ENCODE measurements at regions not wholly inside any gene's neighbourhood (a gene's known extent, or its start where the extent isn't known, plus 50 kb on each side); places are given as distances from the start of the nearest gene placed in this dataset.

DNA sequence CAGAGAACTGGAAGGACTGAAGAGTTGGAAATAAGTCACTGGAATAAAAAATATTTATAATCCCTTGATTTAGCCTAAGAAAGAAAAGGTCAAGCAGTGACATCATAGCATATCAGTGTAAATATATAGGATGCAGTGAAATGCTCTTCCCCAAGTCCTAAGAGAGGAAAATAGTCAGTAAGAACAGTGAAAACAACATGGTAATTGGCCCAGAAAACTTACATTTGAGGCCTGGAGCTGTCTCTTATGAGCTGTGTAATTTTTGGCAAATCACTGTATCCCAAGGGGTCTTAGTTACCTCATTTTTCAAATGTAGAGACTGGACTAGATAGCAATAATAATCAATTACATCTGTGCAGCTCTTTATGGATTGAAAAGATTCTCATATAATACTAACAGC is 255.7 kb upstream of the AR start:
- Histone ChIP-seq H3K4me3 (no peak overlapping the region), H3K4me1 (no peaks in the 10 kb centered on the region), H3K36me3 (no peaks in the 10 kb centered on the region), H3K9me3 (no peaks in the 10 kb centered on the region), H3K27me3 (no peaks in the 10 kb centered on the region), H3K27ac (no peak overlapping the region)
- no peak for TF ChIP-seq CTCF (IDR thresholded peaks at IDR 0.05)
- no peak for DNase-seq
- intact Hi-C loops (cut with DNase I; ENCODE audit: low total_unique reads): no loop called here

GRCh38 chrX:67289055-67289499 is 254.7 kb upstream of the AR start:
- Histone ChIP-seq H3K36me3 (no peaks in the 10 kb centered on the region), H3K27me3 (no peaks in the 10 kb centered on the region), H3K9me3 (no peaks in the 10 kb centered on the region), H3K4me1 (no peaks in the 10 kb centered on the region), H3K4me3 (no peak overlapping the region), H3K27ac (no peak overlapping the region)
- peak in 1 of 2 donors; percentile 28 for DNase-seq
- TF ChIP-seq CTCF (IDR thresholded peaks at IDR 0.05): no peak
- intact Hi-C loops (cut with DNase I; ENCODE audit: low total_unique reads): no loop called here

GRCh38 chrX:67290489-67291220 is 253.2 kb upstream of the AR start:
- no peaks in the 10 kb centered on the region for H3K4me1 ChIP-seq
- H3K27ac ChIP-seq: no peak overlapping the region
- H3K4me3 ChIP-seq: no peak overlapping the region
- no peak for DNase-seq
- H3K27me3 ChIP-seq: no peaks in the 10 kb centered on the region
- no peaks in the 10 kb centered on the region for H3K36me3 ChIP-seq
- intact Hi-C loops (cut with DNase I; ENCODE audit: low total_unique reads): loop anchor here (10.0 kb wide), 1 partner anchor 1146 kb away; no protein-coding TSS in a partner anchor
- no peaks in the 10 kb centered on the region for H3K9me3 ChIP-seq
- TF ChIP-seq CTCF (IDR thresholded peaks at IDR 0.05): no peak

GRCh38 chrX:67295924-67296323 is 247.9 kb upstream of the AR start:
- Histone ChIP-seq H3K4me3 (no peak overlapping the region), H3K4me1 (peaks cover 0 to 4% (median 0%) of the 10 kb centered on the region in 4 donors), H3K9me3 (peaks cover 0 to 5% (median 4%) of the 10 kb centered on the region in 3 donors), H3K27me3 (no peaks in the 10 kb centered on the region), H3K36me3 (no peaks in the 10 kb centered on the region), H3K27ac (no peak overlapping the region)
- no peak for TF ChIP-seq CTCF (IDR thresholded peaks at IDR 0.05)
- DNase-seq: no peak
- intact Hi-C loops (cut with DNase I; ENCODE audit: low total_unique reads): loop anchor here (10.0 kb wide), 1 partner anchor 1151 kb away; no protein-coding TSS in a partner anchor

DNA sequence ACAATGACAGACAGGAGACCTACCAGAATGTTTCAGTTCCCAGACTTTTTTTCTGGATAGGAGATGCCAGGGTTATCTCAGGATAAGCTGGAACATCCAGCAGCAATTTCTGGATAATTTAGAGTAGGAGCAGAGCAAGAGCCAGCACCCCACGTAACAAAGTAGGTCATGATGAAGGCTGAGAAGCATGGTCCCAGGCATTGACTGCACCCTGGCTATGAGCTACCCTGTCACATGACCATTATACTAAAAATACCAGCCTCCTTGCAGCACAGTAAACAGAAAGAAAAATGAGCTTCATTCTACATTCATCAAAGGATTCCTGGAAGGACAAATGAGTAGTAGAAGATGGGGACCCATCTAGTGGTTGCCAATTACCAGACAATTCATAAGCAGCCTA is 247.4 kb upstream of the AR start:
- Histone ChIP-seq H3K4me1 (peaks cover 0 to 4% (median 0%) of the 10 kb centered on the region in 4 donors), H3K9me3 (peaks cover 0 to 6% (median 5%) of the 10 kb centered on the region in 3 donors), H3K4me3 (no peak overlapping the region), H3K27me3 (no peaks in the 10 kb centered on the region), H3K27ac (no peak overlapping the region), H3K36me3 (no peaks in the 10 kb centered on the region)
- TF ChIP-seq CTCF (IDR thresholded peaks at IDR 0.05): no peak
- intact Hi-C loops (cut with DNase I; ENCODE audit: low total_unique reads): loop anchor here (10.0 kb wide), 1 partner anchor 1152 kb away; no protein-coding TSS in a partner anchor
- DNase-seq: no peak

Measured in tibial artery (tissue), 4 donors.